Testis (tissue), 2 donors: ENCODE measurements at regions not wholly inside any gene's neighbourhood (a gene's known extent, or its start where the extent isn't known, plus 50 kb on each side); places are given as distances from the start of the nearest gene placed in this dataset.
"Not testable (repeated sequence)": the region's sequence is repeated elsewhere in the genome, so short reads cannot be mapped to it uniquely, and the experiment has no call there.

Experiments
- DNase-seq: peaks from one replicate; pipeline ENCODE4 v3.0.0-alpha.2; 2019
- H3K27ac ChIP-seq, 2 donors: fragments of 200-600 bp; sonication (generic); one replicate each; pipeline ENCODE4 v1.5.1; 2019
- H3K27me3 ChIP-seq: fragments of 200-600 bp; sonication (generic); one replicate; pipeline ENCODE4 v1.5.1; 2019
- H3K36me3 ChIP-seq: fragments of 200-600 bp; sonication (generic); one replicate; pipeline ENCODE4 v1.5.1; 2017; ENCODE audit warnings: low read depth; ENCODE audit errors: missing control alignments
- H3K4me1 ChIP-seq: fragments of 200-600 bp; sonication (generic); one replicate; pipeline ENCODE4 v1.5.1; 2019
- H3K4me3 ChIP-seq, 2 donors: fragments of 200-600 bp; sonication (generic); one replicate each; pipeline ENCODE4 v1.5.1; 2017 to 2019
- H3K9me3 ChIP-seq: fragments of 200-600 bp; sonication (generic); one replicate; pipeline ENCODE4 v1.5.1; 2017
- CTCF ChIP-seq, 3 experiments: fragments of 450-650 bp in 2 of 3; fragments of 200-600 bp in 1 of 3; sonication (generic) in 1 of 3; IDR thresholded peaks; one replicate each; pipeline ENCODE4 v1.5.1; 2016 to 2019; ENCODE audit warnings: antibody characterized with exemption in 3 of 3, mild to moderate bottlenecking in 2 of 3, moderate library complexity in 1 of 3
- POLR2A ChIP-seq: fragments of 450-650 bp; IDR thresholded peaks from one replicate; pipeline ENCODE4 v1.6.1; 2017; ENCODE audit warnings: antibody characterized with exemption, mild to moderate bottlenecking, moderate library complexity
- WGBS, 2 donors: methylation state at CpG; one replicate each; pipeline ENCODE4 v1.1.5; 2018; 5-methylcytosine and 5-hydroxymethylcytosine counted together
- intact Hi-C: fragments of 100-400 bp; cut with DNase I; formaldehyde crosslinking; loops from one replicate; pipeline ENCODE4 v1.15.1; 2023; ENCODE audit warnings: low total_unique reads

DNA sequence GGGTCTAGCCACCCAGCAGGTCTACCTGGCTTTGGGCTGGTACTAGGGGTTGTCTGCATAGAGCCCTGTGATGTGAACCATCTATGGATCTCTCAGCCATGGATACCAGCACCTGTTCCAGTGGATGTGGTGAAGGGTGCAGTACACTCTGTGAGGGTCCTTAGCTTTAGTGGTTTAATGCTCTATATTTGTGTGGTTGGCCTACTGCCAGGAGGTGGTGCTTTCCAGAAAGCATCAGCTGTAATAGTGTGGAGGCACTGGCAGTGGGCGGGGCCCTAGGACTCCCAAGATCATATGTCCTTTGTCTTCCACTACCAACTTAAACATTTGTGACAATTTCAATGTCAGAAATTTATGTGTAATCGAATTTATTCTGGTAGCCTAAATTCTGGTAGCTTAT lies 1065.1 kb downstream of the RPIA start:
- H3K9me3 ChIP-seq, intact Hi-C loops, H3K27me3 ChIP-seq, H3K4me1 ChIP-seq, H3K36me3 ChIP-seq, H3K4me3 ChIP-seq, H3K27ac ChIP-seq, DNase-seq: not testable (repeated sequence)
- WGBS, 2 donors: 66 to 87% methylated on average over 2 of the region's 2 CpGs

DNA sequence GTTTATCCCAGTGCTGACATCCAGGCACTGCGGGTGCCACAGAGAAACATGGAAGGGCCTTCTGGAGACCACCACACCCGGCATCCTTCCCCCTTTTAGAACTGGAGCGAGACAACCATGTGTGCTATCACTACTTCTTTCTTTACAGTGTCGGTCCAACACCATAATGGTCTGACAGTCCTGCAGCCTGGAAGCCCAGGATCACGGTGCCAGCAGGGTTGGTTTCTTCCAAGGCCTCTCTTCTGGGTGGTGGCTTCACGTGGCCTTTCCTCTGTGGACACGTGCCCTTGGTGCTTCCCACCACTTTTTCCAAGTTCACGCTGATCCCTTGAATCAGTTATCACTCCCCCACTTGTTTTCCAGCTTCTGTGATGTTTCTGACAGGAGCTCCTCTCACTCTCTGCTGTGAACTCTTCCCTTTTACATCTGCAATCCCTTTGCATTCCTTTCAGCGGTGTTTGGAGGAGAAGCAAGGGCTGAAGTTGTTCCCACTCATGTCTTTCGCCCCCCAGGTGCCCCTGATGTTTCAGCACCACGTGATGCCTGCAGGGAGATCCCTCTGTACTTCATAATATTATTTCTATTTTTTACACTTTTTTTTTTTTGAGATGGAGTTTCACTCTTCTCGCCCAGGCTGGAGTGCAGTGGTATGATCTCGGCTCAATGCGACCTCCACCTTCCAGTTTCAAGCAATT lies 1067.0 kb downstream of the RPIA start:
- H3K27me3 ChIP-seq, intact Hi-C loops, H3K4me1 ChIP-seq, H3K9me3 ChIP-seq, H3K36me3 ChIP-seq, H3K27ac ChIP-seq, H3K4me3 ChIP-seq, DNase-seq: not testable (repeated sequence)
- 65 to 76% methylated on average over 14 of the region's 14 CpGs for WGBS, 2 donors

- DNase-seq, H3K27me3 ChIP-seq, intact Hi-C loops: not testable (repeated sequence)
Measured at GRCh38 chr2:89760762-89761161, 1069.3 kb downstream of the RPIA start.

DNA sequence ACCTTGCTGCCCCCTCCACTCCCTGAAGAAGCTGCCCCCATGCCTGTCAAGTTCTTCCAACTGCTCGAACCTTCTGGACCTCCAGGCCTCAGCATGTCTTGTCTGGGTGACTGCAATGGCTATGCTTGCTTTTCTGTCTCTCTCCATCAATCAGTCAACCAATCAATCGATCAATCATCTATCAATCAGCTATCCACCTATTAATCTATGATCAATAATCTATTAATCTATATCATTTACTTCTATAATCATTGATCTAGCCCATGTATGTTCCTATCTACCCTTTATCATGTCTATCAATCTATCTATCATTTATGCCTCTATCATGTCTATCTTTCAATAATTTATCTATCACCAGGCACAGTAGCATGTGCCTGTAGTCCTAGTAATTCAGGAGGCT lies 1069.7 kb downstream of the RPIA start:
- H3K4me3 ChIP-seq, H3K4me1 ChIP-seq, H3K27ac ChIP-seq, H3K27me3 ChIP-seq, H3K9me3 ChIP-seq, intact Hi-C loops, DNase-seq, H3K36me3 ChIP-seq: not testable (repeated sequence)
- 58 to 69% methylated on average over 2 of the region's 2 CpGs for WGBS, 2 donors

More at GRCh38 chr2:89760762-89761161, 1069.3 kb downstream of the RPIA start:
- H3K4me1 ChIP-seq, H3K27ac ChIP-seq, H3K9me3 ChIP-seq, H3K4me3 ChIP-seq, H3K36me3 ChIP-seq: not testable (repeated sequence)
- WGBS, 2 donors: 75 to 87% methylated on average over 6 of the region's 6 CpGs

DNA sequence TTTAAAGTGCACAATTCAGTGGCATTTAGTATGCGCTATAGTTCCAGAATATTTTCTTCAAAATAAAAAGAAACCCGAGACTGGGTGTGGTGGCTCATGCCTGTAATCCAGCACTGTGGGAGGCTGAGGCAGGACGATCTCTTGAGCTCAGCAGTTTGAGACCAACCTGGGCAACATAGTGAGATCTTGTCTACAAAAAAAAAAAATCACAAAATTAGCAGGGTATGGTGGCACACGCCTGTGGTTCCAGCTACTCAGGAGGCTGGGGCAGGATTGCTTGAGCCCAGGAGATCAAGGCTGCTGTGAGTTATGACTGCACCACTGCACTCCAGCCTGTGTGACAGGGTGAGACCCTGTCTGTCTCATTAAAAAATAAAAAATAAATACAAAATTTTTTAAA lies 1070.4 kb downstream of the RPIA start:
- H3K27me3 ChIP-seq, H3K4me3 ChIP-seq, intact Hi-C loops, H3K4me1 ChIP-seq, H3K36me3 ChIP-seq, H3K9me3 ChIP-seq, H3K27ac ChIP-seq, DNase-seq: not testable (repeated sequence)
- WGBS, 2 donors: 80 to 84% methylated on average over 4 of the region's 4 CpGs

DNA sequence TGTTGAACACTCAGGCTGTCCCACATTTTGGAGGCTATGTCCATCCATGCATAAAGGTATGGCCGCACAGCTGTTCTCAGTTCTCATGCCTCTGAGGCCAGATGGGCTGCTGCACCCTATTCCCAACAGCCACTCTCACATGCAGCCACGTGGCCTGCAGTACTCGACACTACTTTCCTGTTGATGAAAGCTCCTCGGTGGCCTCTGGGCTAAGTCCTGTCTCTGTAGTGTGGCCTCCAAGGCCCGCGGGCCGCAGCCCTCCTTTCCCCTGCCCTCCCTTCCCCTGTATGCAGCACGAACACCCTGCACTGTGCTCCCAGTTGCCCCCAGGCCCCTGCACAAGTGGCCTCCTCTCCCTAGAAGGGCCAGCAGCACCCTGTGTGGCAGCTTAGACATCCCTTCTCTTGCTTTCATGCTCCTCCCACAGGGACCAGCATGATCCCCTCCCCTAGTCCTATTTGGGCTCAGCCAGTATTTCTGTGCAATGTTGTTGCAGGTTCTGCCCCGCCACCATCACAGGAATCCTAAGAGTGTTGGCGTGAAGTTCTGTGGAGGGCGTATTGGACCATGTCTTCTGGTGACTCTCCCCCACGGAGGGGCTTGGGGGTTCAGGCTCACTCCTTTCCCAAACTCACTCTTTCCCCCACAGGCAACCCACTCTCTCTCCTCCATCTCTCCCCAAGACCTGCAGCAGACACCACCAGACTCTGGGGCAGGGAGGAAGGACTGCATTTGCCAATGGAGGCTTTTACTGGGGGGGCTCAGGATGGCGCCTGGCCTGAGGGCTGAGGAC lies 1071.2 kb downstream of the RPIA start:
- H3K4me3 ChIP-seq, H3K9me3 ChIP-seq, intact Hi-C loops, DNase-seq, H3K4me1 ChIP-seq, H3K27me3 ChIP-seq, H3K36me3 ChIP-seq, H3K27ac ChIP-seq: not testable (repeated sequence)
- WGBS, 2 donors: 78 to 89% methylated on average over 13 of the region's 13 CpGs

DNA sequence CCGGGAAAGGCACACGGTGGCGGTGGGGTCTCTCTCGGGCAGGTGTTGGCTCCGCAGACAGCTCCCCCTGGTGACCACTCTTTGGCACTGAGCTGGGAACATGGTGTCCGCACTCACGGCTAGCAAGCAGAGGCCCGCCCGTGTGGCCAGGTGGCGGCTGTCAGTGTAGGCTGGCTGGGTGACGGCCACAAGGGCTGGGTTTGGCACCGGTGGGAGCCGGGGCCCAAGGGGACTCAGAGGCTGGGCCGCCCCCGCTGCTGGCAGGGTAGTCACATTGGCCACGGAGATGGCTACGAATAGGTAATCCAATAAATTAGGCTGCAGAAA lies 1071.7 kb downstream of the RPIA start:
- Histone ChIP-seq H3K27me3 (no peaks in the 10 kb centered on the region), H3K9me3 (no peaks in the 10 kb centered on the region), H3K27ac (no peak overlapping the region), H3K4me3 (no peak overlapping the region), H3K36me3 (no peaks in the 10 kb centered on the region), H3K4me1 (peaks cover 4% of the 10 kb centered on the region)
- TF ChIP-seq CTCF (IDR thresholded peaks at IDR 0.05) (no peak), POLR2A (no peak)
- intact Hi-C loops: no loop called here
- DNase-seq: no peak
- WGBS, 2 donors: 72 to 78% methylated on average over 17 of the region's 17 CpGs
